GM12892 (cell line): ENCODE measurements at regions not wholly inside any gene's neighbourhood (a gene's known extent, or its start where the extent isn't known, plus 50 kb on each side); places are given as distances from the start of the nearest gene placed in this dataset.
"Not testable (repeated sequence)": the region's sequence is repeated elsewhere in the genome, so short reads cannot be mapped to it uniquely, and the experiment has no call there.

ENCODE experiments used
- POLR2A ChIP-seq: IDR thresholded peaks from 2 replicates; pipeline ENCODE4 v1.6.1; 2011; ENCODE audit warnings: low read depth, low read length, control low read depth
- POLR2AphosphoS5 ChIP-seq: IDR thresholded peaks from 2 replicates; pipeline ENCODE4 v1.6.1; 2011; ENCODE audit warnings: low read depth, low read length, control low read depth
- TAF1 ChIP-seq: IDR thresholded peaks from 2 replicates; pipeline ENCODE4 v1.6.1; 2011; ENCODE audit warnings: low read depth, mild to moderate bottlenecking, control low read depth, low read length, borderline replicate concordance

DNA sequence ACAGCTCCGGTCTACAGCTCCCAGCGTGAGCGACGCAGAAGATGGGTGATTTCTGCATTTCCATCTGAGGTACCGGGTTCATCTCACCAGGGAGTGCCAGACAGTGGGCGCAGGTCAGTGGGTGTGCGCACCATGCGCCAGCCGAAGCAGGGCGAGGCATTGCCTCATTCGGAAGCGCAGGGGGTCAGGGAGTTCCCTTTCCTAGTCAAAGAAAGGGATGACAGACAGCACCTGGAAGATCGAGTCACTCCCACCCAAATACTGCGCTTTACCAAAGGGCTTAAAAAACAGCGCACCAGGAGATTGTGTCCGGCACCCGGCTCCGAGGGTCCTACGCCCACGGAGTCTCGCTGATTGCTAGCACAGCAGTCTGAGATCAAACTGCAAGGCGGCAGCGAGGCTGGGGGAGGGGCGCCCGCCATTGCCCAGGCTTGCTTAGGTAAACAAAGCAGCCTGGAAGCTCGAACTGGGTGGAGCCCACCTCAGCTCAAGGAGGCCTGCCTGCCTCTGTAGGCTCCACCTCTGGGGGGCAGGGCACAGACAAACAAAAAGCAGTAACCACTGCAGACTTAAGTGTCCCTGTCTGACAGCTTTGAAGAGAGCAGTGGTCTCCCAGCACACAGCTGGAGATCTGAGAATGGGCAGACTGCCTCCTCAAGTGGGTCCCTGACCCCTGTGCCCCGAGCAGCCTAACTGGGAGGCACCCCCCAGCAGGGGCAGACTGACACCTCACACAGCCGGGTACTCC, 144.5 kb downstream of the TMEM167A start:
- not testable (repeated sequence) for TF ChIP-seq POLR2AphosphoS5, POLR2A, TAF1
